Muscle of back (tissue), 3 donors: ENCODE measurements at regions not wholly inside any gene's neighbourhood (a gene's known extent, or its start where the extent isn't known, plus 50 kb on each side); places are given as distances from the start of the nearest gene placed in this dataset.

ENCODE experiments used
- DNase-seq, 3 donors: peaks; one replicate each; pipeline versions ENCODE4 v3.0.0 to v3.0.0-alpha.2; 2013

DNA sequence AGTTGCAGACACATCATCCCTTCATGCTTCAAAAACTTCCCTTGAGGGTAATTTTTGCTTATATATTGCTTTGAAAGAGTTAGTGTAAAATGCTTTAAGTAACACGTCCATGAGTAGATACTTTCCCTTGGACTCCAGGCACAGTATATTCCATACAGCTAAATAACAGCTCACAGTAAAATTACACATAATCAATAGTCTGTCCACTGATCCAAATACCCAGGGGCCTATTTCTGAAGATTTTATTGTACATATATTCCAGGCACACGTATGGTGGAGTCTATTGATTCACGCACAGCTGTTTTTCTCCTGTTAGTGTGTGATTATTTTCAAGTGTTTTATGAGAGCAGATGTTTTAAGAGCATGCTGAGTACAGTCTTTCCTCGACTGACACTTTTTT lies 223.7 kb upstream of the GRAMD2B start:
- no peak for DNase-seq

DNA sequence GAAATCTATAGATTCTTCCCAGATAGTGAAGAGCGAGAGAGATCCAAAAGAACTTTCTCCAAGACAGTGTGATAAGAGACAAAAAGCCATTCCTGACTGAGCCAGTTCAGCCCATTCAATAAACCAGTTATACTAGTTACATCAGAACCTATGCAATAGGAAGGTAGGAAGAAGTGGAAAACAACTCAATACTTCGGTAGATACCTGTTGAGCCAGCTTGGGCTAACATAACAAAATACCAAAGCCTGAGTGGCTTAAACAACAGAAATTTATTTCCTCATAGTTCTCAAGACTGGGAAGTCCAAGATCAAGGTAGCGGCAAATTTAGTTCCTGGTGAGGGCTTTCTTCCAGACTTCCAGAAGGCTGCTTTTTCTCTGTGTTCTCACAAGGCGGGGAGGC lies 214.5 kb upstream of the GRAMD2B start:
- no peak for DNase-seq

DNA sequence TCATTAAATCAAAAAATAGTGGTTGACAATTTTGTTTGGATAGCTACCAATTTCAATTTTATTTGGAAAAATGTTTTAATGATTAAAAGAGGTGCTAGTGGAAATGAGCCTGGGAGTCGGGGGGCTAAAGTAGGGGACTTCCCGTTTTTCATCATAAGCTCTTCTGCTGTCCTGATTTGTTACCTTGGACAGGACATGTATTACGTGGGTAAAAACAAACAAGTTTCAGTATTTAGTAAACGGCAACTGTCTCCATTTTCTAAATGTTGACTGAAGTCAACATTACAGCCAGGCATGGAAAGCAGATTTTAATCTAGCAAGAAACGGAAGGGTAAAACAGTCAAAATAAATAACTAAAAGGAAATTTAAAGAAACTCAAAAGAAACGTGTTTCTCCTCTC lies 212.3 kb upstream of the GRAMD2B start:
- no peak for DNase-seq

DNA sequence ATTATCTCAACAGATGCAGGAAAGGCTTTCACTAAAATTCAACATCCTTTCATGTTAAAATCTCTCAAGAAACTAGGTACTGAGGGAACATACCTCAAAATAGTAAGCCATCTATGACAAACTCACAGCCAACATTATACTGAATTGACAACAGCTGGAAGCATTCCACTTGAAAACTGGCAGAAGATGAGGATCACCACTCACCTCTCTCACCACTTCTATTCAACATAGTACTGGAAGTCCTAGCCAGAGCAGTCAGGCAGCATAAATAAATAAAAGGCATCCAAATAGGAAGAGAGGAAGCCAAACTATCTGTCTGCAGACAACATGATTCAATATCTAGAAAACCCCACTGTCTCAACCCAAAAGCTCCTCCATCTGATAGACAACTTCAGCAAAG lies 203.6 kb upstream of the GRAMD2B start:
- DNase-seq, result no peak

DNA sequence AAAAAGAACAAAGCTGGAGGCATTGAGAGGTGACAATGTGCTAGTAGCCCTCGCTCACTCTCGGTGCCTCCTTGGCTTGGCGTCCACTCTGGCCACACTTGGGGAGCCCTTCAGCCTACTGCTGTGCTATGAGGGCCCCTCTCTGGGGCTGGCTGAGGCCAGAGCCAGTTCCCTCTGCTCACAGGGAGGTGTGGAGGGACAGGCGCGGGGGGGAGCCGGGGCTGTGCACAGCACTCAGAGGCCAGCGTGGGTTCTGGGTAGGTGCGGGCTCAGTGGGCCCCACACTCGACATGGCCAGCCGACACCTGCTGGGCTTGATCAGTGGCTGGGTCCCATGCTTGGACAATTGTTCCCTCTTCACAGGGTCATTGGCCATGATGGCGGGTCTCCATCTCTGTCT lies 202.5 kb upstream of the GRAMD2B start:
- DNase-seq, result no peak

DNA sequence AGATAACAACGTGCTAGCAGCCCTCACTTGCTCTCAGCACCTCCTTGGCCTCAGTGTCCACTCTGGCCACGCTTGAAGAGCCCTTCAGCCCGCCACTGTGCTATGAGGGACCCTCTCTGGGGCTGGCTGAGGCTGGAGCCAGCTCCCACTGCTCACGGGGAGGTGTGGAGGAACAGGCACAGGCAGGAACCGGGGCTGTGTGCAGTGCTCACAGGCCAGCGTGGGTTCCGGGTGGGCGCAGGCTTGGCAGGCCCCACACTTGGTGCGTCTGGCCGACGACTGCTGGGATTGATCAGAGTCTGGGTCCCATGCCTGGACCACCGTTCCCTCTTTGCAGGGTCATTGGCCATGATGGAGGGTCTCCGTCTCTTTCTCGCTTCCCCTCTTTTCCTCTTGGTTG lies 194.3 kb upstream of the GRAMD2B start:
- DNase-seq, result no peak

DNA sequence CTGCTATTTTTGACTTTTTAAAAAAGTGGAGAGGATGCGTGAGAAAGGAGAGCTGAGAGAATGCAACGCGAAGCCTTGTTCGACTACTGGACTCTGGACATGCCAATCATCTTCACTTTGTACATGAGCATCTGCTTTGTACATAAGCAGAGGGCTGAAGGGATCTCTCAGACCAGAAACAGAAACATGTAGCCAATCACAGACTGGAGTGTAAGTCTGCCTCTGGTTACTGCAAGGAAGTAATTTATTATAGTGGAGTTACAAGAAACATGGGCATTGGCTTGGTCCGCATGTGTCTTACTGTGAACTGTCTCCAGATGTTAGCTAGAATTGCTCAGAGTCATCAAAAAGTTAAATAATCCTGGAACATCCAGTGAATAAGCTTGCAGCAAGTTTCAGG lies 190.0 kb upstream of the GRAMD2B start:
- DNase-seq, result peak in 2 of 3 donors; percentile 1 to 24

DNA sequence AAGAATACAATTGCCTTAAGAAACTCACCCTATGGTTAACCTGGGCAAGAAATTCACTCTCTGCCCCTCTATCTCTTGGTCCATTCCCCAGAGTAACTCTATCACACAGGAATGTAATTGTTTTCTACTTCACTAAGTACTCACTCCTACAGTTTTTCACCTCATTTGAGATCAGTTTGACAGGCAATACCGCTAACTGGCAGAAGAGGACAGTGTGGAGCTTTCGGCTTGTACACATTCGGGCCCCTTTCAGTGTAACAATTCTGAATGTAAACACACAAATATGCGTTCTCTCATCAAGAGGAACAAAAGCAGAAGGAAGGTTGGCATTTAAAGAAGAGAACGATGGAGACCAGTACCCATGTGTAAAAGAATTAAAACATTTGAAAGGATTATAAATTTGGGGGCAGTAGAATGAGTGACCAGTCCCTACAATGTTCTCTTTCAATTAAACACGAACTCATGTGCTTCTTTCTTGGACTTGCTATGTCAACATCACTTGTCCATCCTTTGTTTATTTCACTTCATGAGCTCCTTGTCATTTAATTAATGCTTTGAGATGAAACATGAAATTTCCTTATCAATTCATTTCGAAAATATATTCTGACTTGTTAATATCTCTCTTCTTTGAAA lies 188.5 kb upstream of the GRAMD2B start:
- peak in 2 of 3 donors; percentile 1 to 32 for DNase-seq

DNA sequence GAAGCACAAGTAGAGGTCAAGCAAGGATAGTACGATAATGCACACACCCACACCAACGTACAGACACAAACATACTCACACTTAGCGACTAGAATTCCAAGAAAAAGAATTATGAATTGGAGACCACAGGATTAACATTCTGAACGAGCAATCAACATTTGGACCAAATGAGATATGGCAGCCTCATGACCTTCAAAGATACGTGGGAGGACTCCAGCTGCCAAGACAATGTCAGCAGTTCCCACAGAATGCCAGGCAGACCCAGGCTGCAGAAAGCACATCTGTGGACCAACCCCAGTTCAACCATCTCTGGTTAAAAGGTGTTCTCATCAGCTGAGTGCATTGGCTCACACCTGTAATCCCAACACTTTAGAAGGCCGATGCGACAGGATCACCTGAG lies 187.6 kb upstream of the GRAMD2B start:
- DNase-seq, result no peak

DNA sequence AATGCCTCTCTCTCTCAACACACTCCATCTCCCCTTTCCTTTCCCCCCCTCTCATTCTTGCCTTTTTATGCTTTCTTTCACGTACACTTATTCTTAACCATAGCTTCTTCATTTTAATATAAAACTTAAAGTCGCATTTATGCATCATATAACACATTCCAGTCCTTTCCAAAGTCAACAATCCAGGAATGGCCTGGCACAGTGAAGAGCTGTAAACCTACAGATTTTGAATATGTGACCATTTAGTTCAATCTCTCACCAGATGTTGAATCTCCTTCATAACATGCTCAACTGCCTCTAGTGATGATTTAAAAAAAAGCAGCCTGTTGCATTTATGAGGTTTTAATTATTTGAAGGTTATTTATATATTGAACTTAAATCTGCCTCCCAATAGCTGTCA lies 186.2 kb upstream of the GRAMD2B start:
- no peak for DNase-seq

DNA sequence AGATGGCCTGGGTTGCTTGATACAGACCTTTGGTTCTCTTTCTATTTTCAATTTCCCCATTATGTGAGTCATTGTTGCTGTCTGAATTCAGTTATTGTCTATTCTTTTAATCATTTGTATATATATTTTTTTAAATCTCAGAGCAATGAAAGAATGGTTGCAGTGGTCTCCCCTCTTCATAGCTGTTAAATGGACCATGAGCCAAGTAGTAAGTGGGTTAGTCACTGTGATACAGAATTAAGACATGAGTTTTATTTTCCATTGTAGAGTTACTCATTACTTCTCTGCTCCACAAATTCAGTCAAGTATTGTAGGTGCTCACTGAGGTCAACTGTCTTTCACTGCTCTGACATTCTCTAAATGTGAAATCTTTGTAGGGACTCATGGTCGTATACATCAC lies 174.6 kb upstream of the GRAMD2B start:
- DNase-seq, result no peak

DNA sequence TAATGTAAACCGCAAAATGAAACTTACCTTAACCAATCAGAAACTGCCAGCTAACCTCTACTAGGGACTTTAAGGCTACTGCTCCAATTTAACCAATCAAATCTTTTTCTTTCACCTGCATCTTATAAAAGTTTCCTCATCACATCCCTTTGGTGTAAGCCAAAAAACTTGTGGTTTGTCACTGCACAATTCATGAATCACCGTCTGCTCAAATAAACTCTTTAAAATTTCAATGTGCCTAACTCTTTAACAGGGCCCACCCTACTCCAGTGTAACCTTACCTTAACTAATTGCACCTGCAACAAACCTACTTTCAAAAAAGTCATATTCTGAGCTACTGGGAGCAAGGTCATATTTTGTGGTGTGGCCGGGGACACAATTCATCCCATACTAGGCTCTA lies 172.2 kb upstream of the GRAMD2B start:
- DNase-seq, result no peak

DNA sequence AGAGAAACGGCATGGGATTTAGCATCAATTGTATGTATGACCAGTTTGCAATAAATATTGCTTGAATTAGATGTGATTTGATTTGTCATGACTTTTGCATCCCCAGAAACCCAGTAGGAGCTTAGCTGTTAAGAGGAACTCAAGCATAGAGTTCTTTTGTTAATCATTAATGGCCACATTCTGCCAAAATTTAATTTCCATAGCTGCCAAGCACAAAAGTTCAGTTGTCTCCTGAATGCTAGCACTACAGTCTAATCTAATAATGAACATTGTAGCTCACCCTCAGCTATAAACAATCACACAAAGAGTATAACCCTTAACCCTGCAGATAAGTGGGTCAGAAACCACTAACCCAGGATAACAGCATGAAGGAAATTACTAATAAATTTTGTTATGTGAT lies 169.8 kb upstream of the GRAMD2B start:
- no peak for DNase-seq

DNA sequence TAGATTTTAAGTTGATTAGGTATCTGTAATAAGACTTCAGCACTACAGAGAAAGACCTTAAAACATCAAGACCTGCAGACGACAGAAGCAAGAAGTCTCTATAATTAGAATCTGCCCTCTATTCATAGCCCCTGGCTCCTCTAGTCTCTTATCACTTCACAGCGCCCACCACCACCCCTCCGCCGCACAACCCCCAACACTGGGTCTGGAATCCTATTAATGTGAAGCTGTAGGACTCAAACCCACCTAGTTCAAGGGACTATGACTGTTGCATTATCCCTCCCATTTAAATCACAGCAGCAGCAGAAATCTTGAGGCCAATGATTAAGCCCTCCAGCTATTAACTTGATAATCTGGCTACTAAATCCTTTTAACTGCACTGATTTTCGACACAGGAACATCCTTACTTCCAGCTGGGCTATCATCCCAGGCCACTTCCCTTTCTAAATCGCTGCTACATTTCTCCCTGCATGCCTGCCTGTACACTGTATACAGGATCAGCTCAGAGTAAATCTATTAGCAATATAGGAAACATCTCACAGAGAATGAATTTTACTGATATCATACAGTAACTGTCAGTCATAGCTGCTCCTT lies 159.5 kb upstream of the GRAMD2B start:
- no peak for DNase-seq

DNA sequence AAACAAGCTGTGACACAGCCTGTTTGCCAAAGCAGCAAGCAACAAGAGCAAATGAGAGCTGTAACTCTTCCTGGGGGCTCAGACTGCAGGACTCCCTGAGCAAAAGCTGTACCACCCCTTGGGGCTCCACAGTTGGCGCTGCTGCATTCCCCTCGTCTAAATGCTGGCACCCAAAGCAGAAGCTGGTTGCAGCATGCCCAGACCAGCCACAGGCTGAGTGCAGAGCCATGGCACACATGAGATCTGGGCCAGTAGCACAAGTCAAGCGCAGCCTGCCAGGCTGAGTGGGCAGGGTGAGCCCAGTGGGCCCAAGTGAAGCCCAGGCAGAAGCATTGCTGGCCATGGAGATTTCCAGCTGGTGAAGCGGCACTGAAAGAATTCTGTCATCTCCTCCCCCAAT lies 157.3 kb upstream of the GRAMD2B start:
- DNase-seq, result no peak

DNA sequence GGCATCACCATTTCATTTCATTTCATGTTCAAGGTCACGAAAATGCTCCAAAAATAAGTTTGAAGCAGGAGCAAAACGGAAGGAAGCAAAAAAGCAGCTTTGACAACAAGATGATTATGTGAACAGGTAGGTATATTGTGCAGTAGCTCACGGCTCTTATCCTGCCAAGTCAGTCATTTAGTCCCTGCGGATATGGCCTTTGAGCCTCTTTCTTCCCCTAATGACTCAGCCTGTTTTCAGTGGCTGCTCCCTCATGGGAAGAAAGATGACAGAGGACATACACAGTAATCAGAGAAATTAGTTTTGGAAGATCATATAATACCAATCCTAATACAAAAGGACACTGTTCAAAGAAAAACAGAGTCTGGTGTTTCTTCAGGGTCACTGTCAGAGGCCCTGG lies 155.8 kb upstream of the GRAMD2B start:
- no peak for DNase-seq

DNA sequence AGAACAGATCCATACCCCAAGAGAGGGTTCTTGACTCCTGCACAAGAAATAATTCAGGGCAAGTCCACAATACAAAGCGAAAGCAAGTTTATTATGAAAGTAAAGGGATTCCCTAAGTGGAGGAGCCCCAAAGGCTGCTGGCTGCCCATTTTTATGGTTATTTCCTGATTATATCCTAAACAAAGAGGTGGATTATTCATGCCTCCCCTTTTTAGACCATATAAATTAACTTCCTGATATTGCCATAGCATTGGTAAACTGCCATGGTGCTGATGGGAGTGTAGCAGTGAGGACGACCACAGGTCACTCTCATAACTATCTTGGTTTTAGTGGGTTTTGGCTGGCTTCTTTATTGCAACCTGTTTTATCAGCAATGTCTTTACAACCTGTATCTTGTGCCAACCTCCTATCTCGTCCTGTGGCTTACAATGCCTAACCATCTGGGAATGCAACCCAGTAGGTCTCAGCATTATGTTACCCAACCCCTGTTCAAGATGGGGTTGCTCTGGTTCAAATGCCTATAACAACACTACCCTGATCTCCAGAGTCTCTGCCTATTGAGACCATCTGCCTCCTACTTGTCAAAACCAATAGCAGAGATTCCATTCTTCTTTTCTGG lies 154.4 kb upstream of the GRAMD2B start:
- no peak for DNase-seq

DNA sequence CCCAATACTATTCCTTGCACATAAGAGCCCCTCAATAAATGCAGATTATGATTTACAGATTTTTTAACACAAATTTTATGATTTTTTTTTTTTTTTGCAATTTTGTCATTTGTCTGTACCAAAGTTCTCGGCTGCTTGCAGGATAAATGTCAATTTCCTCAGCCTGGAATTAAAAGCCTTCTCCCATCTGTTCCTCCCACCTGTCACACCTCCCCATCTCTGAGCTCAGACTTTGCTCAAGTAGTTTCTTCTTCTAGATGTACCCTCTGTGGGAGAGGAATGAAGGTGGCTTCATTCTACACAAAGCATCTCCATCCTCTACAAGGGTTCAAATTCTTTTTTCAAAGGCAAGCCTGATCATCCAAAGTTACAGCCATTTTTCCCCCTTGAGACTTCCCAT lies 153.7 kb upstream of the GRAMD2B start:
- DNase-seq, result no peak

DNA sequence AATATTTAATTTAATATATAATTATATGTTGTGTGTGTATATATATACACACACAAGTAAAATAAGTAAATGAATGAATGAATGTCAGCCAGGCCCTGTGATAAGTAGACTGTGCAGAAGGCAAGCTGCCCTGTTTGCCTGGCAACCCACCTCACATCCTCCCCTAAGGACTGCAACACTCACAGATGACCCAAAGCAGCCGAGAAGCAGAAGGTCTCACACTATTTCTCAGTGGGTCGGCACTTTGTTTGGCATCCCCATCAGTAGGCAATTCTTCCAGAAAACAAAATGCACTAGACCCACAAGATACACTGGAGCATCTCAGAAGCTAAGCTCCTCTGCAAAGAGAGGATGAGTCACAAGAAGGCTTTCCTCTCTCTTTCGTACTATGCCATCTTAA lies 152.1 kb upstream of the GRAMD2B start:
- no peak for DNase-seq

DNA sequence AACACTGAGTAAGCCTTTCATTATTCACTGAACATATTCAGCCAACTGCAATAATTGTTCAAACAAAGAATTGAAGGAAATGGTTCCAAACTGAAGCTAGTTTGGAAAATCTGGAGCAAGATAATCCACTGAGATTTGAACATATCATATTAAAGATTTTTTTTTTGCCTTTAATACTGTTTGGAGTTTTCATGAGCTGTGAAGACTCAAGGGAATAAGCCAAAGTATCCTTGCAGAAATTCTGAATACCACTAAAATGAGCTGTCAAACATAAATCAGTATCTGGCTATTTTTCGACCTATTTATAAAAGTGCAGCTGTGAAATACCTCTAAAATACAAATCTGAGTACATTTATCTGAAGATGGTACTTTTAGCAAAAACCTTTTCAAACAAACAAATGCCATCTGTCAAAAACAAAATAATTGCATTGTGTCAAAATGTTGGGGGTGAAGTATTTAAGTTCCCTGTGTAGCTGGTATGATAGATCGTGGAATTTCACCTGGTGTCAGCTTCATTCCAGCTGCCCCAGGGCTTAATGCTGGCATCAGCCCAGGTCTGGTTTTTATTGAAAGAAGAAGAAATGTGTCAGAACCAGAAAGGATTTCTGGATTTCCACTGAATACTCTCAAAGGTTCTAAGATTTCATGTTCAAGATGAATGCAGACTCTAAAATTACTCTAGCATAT lies 149.0 kb upstream of the GRAMD2B start:
- peak; percentile 15 to 65 (median 40) for DNase-seq

DNA sequence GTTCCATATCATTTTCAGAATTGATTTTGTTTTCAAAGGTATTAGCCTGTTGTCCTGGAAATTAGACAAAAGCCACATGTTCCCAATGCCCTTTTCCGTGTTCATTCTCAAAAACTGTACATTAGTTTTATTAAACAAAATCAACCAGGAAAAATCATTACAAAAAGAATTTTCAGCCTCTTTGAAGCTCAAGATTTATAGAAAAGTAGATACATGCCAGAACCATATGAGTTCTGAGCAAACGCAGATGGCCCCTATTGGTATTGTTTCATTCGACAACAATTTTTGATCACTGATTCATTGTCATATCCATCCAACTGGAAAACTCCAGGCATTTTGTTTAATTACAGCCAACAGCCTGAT lies 148.5 kb upstream of the GRAMD2B start:
- DNase-seq, result peak in 2 of 3 donors; percentile 27 to 64

DNA sequence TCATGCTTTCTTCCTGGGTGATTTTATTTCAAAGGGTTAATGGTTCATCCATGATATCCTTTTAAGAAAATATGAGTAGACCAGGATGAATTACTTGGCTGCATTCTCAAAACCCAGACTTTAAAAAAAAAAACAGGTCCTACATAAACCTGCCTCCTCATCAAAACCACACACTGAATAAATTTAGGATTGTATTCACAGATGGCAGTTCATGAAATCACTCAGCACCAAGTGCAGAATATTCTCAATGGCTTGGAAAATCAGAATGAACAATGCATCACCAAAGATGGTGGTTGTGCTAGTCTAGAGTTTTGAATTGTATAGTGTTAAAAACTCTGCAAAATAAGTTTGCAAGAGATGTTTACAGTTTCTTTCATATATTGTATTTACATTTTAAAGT lies 145.4 kb upstream of the GRAMD2B start:
- DNase-seq, result no peak

DNA sequence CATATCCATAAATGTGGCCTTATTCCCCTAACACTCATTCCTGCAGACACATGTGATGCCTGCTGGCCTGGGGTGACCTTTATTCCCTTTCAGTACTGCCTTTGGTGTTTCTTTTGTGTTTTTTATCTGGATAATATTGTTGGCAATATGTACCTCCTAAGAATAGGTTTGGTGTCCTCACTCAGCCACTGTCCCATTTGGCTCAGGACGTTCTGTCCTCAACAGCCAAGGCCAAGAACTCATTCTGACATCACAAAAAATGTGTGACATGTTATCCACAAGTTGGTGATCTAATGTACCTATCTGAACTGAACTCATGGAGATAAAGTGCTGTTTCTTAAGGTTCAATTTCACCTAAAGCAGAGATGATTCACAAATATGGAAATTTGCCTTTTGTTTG lies 142.9 kb upstream of the GRAMD2B start:
- DNase-seq, result no peak
